RWPE2 (cell line): ENCODE measurements at regions not wholly inside any gene's neighbourhood (a gene's known extent, or its start where the extent isn't known, plus 50 kb on each side); places are given as distances from the start of the nearest gene placed in this dataset.

ENCODE experiments used
- ATAC-seq: fragments of 200-7000 bp; cut with Tn5 transposase; 3 replicates; pipeline ENCODE4 v1.9.1; 2021; ENCODE audit warnings: low read depth
- DNase-seq: peaks from one replicate; pipeline ENCODE4 v3.0.0-alpha.2; 2020; ENCODE audit warnings: low spot score
- H3K27ac ChIP-seq: fragments of 450-650 bp; 2 replicates; pipeline ENCODE4 v1.5.1; 2017; ENCODE audit warnings: mild to moderate bottlenecking; ENCODE audit not compliant: poor library complexity, severe bottlenecking
- H3K27me3 ChIP-seq: fragments of 250-450 bp; sonication (Bioruptor Pico); 2 replicates; pipeline ENCODE4 v1.5.1; 2021; ENCODE audit warnings: mild to moderate bottlenecking, moderate library complexity; ENCODE audit not compliant: insufficient read depth, poor library complexity, severe bottlenecking
- H3K36me3 ChIP-seq: fragments of 250-450 bp; sonication (Bioruptor Pico); 2 replicates; pipeline ENCODE4 v1.5.1; 2020; ENCODE audit warnings: low read depth, mild to moderate bottlenecking, moderate library complexity
- H3K4me1 ChIP-seq: fragments of 250-450 bp; sonication (Bioruptor Pico); 2 replicates; pipeline ENCODE4 v1.5.1; 2021; ENCODE audit warnings: mild to moderate bottlenecking, moderate library complexity; ENCODE audit not compliant: insufficient read depth, poor library complexity, severe bottlenecking
- H3K4me3 ChIP-seq: fragments of 250-450 bp; sonication (Bioruptor Pico); 2 replicates; pipeline ENCODE4 v1.5.1; 2021; ENCODE audit warnings: mild to moderate bottlenecking, moderate library complexity; ENCODE audit not compliant: severe bottlenecking
- H3K9me3 ChIP-seq: fragments of 250-450 bp; sonication (Bioruptor Pico); 2 replicates; pipeline ENCODE4 v1.5.1; 2021; ENCODE audit warnings: mild to moderate bottlenecking, moderate library complexity; ENCODE audit not compliant: severe bottlenecking
- TF ChIP-seq, protein P1 (sequence below): fragments of 450-650 bp; IDR thresholded peaks from one replicate; pipeline ENCODE4 v1.5.1; 2017; ENCODE audit warnings: mild to moderate bottlenecking, moderate library complexity; ENCODE audit not compliant: poor library complexity, severe bottlenecking

DNA sequence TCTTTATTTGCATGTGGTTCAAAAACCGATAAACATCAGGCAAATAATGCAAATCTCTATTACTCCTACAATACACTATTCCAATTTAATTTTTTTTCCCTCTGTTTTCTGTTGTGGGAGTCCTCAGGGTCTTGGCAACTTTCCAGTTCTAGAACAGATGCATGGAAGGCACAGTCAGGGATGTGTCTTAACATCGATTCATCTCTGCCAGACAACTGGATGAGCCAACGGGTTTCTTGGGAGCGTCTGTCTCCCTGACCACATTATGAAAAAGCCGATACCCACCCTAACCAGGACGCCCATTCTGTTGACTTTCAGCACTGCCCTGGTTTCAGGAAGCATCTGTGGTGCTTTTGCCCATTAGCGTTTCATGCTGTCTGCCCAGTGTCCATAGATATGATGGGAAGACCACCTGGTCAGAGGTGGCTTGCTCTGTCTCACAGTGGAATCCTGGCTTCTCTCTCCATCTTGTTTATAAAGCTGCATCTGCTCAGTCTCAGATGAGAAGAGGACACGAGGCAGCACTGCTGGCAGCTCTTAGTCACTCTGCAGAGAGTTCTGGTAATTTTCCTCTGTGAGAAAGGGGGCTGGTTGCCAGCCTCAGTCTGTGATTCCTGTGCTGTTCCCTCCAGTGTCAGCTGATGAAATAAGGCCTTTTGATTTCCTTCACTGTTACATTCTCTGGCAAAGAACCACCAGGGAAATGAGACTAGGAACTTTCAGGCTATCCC lies 57.9 kb upstream of the KCNE4 start:
- Histone ChIP-seq H3K4me1 (no peaks in the 10 kb centered on the region), H3K4me3 (no peak overlapping the region), H3K27ac (no peak overlapping the region), H3K9me3 (no peaks in the 10 kb centered on the region), H3K36me3 (no peaks in the 10 kb centered on the region), H3K27me3 (no peaks in the 10 kb centered on the region)
- TF ChIP-seq, protein P1, sequence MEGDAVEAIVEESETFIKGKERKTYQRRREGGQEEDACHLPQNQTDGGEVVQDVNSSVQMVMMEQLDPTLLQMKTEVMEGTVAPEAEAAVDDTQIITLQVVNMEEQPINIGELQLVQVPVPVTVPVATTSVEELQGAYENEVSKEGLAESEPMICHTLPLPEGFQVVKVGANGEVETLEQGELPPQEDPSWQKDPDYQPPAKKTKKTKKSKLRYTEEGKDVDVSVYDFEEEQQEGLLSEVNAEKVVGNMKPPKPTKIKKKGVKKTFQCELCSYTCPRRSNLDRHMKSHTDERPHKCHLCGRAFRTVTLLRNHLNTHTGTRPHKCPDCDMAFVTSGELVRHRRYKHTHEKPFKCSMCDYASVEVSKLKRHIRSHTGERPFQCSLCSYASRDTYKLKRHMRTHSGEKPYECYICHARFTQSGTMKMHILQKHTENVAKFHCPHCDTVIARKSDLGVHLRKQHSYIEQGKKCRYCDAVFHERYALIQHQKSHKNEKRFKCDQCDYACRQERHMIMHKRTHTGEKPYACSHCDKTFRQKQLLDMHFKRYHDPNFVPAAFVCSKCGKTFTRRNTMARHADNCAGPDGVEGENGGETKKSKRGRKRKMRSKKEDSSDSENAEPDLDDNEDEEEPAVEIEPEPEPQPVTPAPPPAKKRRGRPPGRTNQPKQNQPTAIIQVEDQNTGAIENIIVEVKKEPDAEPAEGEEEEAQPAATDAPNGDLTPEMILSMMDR: no peak
- ATAC-seq (peak; percentile 14; the same call in 1 of the 3 replicates), DNase-seq (no peak)

GRCh38 chr2:222998459-222998858 lies 53.5 kb upstream of the KCNE4 start:
- Histone ChIP-seq H3K9me3 (no peaks in the 10 kb centered on the region), H3K27ac (no peak overlapping the region), H3K36me3 (no peaks in the 10 kb centered on the region), H3K27me3 (no peaks in the 10 kb centered on the region), H3K4me1 (no peaks in the 10 kb centered on the region), H3K4me3 (no peak overlapping the region)
- ATAC-seq (no peak), DNase-seq (no peak)
- TF ChIP-seq, protein P1: no peak

DNA sequence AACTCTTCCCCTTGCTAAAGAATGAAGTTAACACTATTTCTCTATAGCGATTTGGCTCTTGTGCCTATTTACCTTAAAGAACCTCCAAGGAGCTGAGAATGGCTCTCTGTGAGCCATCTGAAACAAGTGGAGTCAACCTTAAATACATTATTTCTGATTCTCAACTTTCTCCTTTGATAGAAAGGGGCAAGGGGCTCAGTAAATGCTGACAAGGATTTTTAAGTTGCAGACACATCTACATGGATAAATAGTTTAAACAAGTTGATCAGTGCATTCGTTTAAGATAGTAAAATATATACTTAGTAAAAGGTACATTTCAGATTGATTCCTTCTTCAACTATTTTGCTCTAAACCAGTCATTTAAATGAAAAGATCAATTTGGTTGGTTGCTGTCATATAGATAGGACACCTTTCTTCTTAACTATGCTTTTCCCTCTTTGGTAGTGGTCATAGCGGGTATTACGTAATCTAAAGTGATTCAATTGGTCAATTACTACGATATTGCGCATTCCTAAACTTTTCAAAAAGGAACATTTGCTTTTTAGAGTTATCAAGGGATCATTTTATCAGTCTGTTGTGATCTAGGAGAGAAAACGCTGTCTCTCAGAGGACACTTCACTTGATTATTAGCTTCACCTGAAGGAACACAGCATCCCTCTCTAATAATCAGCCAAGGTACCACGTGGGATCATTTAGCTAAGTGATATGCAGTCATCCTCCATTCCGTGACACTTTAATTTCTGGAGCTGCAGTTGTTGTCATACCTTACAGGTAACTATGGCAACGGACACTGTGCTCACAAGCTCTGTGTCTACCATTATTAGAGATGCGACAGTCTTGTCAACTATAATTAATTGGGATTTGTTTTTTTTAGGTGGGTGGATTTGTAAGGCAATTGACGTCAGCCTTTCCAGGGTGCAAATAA lies 50.9 kb upstream of the KCNE4 start:
- TF ChIP-seq, protein P1: no peak
- Histone ChIP-seq H3K4me3 (no peak overlapping the region), H3K9me3 (no peaks in the 10 kb centered on the region), H3K27ac (no peak overlapping the region), H3K36me3 (no peaks in the 10 kb centered on the region), H3K4me1 (no peaks in the 10 kb centered on the region), H3K27me3 (no peaks in the 10 kb centered on the region)
- ATAC-seq: no peak
- DNase-seq: no peak

DNA sequence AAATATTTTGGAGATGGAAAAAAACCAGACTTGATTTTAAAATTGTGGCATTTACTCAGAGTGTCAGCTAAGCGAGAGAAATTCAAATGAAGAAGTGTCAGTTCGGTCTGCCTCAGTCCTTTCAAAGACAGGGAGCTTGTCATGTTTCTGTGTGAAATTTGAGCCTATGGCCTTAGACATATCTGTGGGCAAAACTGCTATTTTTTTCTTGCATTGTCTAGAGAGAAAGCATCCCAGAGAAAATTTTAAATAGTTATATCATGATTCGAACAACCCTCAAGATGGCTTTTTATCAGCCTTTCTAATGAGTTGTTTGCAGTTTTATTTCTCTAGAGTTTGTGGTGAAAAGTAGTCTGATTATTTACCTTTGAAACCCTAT lies 50.2 kb upstream of the KCNE4 start:
- Histone ChIP-seq H3K36me3 (no peaks in the 10 kb centered on the region), H3K4me3 (no peak overlapping the region), H3K27me3 (no peaks in the 10 kb centered on the region), H3K9me3 (no peaks in the 10 kb centered on the region), H3K4me1 (no peaks in the 10 kb centered on the region), H3K27ac (no peak overlapping the region)
- DNase-seq (no peak), ATAC-seq (no peak)
- TF ChIP-seq, protein P1: no peak
